IMR-90 (cell line): ENCODE measurements at regions not wholly inside any gene's neighbourhood (a gene's known extent, or its start where the extent isn't known, plus 50 kb on each side); places are given as distances from the start of the nearest gene placed in this dataset.

Source experiments
- ATAC-seq: fragments of 200-7000 bp; cut with Tn5 transposase; 2 replicates; pipeline ENCODE4 v1.9.1; 2020; ENCODE audit warnings: low read depth, mild to moderate bottlenecking, moderate library complexity
- BruUV-seq: library from RNA; stranded (reverse); fragments of 400-500 nt; replicated peaks from 2 replicates; lab custom pipeline; 2021; lab: Mats Ljungman, UMichigan
- CTCF ChIA-PET: fragments of 300-600 bp; formaldehyde crosslinking; extraction: SDS; loops from one replicate; lab custom pipeline; 2021; ENCODE audit warnings: antibody characterized with exemption; lab: Yijun Ruan, JAX
- POLR2A ChIA-PET: fragments of 300-600 bp; sonication (Branson Sonifier 250); formaldehyde crosslinking; loops from one replicate; lab custom pipeline; 2022; ENCODE audit warnings: antibody characterized with exemption; ENCODE audit not compliant: unreplicated experiment; lab: Charles Lee
- DNase-seq: peaks from one replicate; pipeline ENCODE4 v3.0.0; 2013
- H2AFZ ChIP-seq: replicated peaks from 2 replicates; pipeline ENCODE3; 2013; ENCODE audit warnings: low read length, mild to moderate bottlenecking; ENCODE audit not compliant: poor library complexity
- H2AK5ac ChIP-seq: 2 replicates; pipeline ENCODE4 v1.6.1; 2013; ENCODE audit warnings: low read depth, low read length, inconsistent platforms
- H2AK9ac ChIP-seq: replicated peaks from 2 replicates; pipeline ENCODE3; 2013; ENCODE audit warnings: mild to moderate bottlenecking, low read depth, low read length, moderate library complexity; ENCODE audit not compliant: poor library complexity
- H2BK120ac ChIP-seq: 2 replicates; pipeline ENCODE4 v1.6.1; 2013; ENCODE audit warnings: low read depth, low read length, inconsistent platforms
- H2BK15ac ChIP-seq: 3 replicates; pipeline ENCODE4 v1.6.1; 2013; ENCODE audit warnings: low read depth, low read length, inconsistent platforms
- H2BK20ac ChIP-seq: 2 replicates; pipeline ENCODE4 v1.6.1; 2013; ENCODE audit warnings: low read depth, mild to moderate bottlenecking, inconsistent platforms, low read length, moderate library complexity
- H2BK5ac ChIP-seq: 2 replicates; pipeline ENCODE4 v1.6.1; 2013; ENCODE audit warnings: mild to moderate bottlenecking, low read depth, low read length, inconsistent platforms; ENCODE audit not compliant: poor library complexity, severe bottlenecking
- H3K14ac ChIP-seq: replicated peaks from 2 replicates; pipeline ENCODE4 v1.6.1; 2013; ENCODE audit warnings: low read depth, low read length, inconsistent platforms
- H3K18ac ChIP-seq: 2 replicates; pipeline ENCODE4 v1.6.1; 2013; ENCODE audit warnings: low read depth, low read length, control low read depth
- H3K23ac ChIP-seq: 2 replicates; pipeline ENCODE4 v1.6.1; 2013; ENCODE audit warnings: low read depth, low read length, inconsistent platforms
- H3K27ac ChIP-seq: 2 replicates; pipeline ENCODE4 v1.5.1; 2013; ENCODE audit warnings: mild to moderate bottlenecking, control low read depth, low read length; ENCODE audit not compliant: insufficient read depth
- H3K27me3 ChIP-seq: 2 replicates; pipeline ENCODE4 v1.6.1; 2013; ENCODE audit warnings: low read length; ENCODE audit not compliant: control insufficient read depth, insufficient read depth
- H3K36me3 ChIP-seq: 2 replicates; pipeline ENCODE4 v1.6.1; 2013; ENCODE audit warnings: low read length, mixed read lengths; ENCODE audit not compliant: control insufficient read depth, insufficient read depth
- H3K4ac ChIP-seq: 2 replicates; pipeline ENCODE4 v1.6.1; 2013; ENCODE audit warnings: low read depth, low read length, inconsistent platforms
- H3K4me1 ChIP-seq: 2 replicates; pipeline ENCODE4 v1.6.1; 2013; ENCODE audit warnings: low read length, mixed read lengths; ENCODE audit not compliant: control insufficient read depth, insufficient read depth
- H3K4me2 ChIP-seq: 2 replicates; pipeline ENCODE4 v1.6.1; 2013; ENCODE audit warnings: low read depth, mild to moderate bottlenecking, control low read depth, low read length, moderate library complexity
- H3K4me3 ChIP-seq: 2 replicates; pipeline ENCODE4 v1.5.1; 2013; ENCODE audit warnings: low read depth, mild to moderate bottlenecking, control low read depth, low read length, moderate library complexity; ENCODE audit not compliant: insufficient read depth
- H3K56ac ChIP-seq: 2 replicates; pipeline ENCODE4 v1.6.1; 2013; ENCODE audit warnings: low read length, inconsistent platforms; ENCODE audit not compliant: insufficient read depth; ENCODE audit errors: extremely low read depth
- H3K79me1 ChIP-seq, 2 experiments: 2 replicates each; pipeline ENCODE4 v1.6.1; 2013; ENCODE audit warnings: low read length in 2 of 2, inconsistent platforms in 1 of 2, low read depth in 1 of 2
- H3K9ac ChIP-seq: 2 replicates; pipeline ENCODE4 v1.6.1; 2013; ENCODE audit warnings: low read depth, low read length, control low read depth
- H3K9me1 ChIP-seq: 2 replicates; pipeline ENCODE4 v1.6.1; 2013; ENCODE audit warnings: low read length, inconsistent platforms; ENCODE audit not compliant: insufficient read depth
- H3K9me3 ChIP-seq: 2 replicates; pipeline ENCODE4 v1.6.1; 2013; ENCODE audit warnings: low read length; ENCODE audit not compliant: control insufficient read depth, insufficient read depth
- H4K20me1 ChIP-seq: 2 replicates; pipeline ENCODE4 v1.6.1; 2013; ENCODE audit warnings: low read length, inconsistent platforms; ENCODE audit not compliant: insufficient read depth
- H4K5ac ChIP-seq: 2 replicates; pipeline ENCODE4 v1.6.1; 2013; ENCODE audit warnings: mild to moderate bottlenecking, low read depth, low read length, control low read depth
- H4K8ac ChIP-seq, 2 experiments: 2 replicates each; pipeline ENCODE4 v1.6.1; 2013; ENCODE audit warnings: low read depth in 2 of 2, low read length in 2 of 2, control low read depth in 1 of 2, inconsistent platforms in 1 of 2
- H4K91ac ChIP-seq: 2 replicates; pipeline ENCODE4 v1.6.1; 2013; ENCODE audit warnings: low read depth, low read length, inconsistent platforms; ENCODE audit not compliant: insufficient read depth
- BHLHE40 ChIP-seq: fragments of 150-350 bp; IDR thresholded peaks from 2 replicates; pipeline ENCODE4 v1.6.1; 2016; ENCODE audit warnings: mild to moderate bottlenecking, low read depth, low read length
- CTCF ChIP-seq: conservative IDR thresholded peaks from 2 replicates; pipeline ENCODE4 v1.5.1; 2012; ENCODE audit warnings: mild to moderate bottlenecking, low read depth, low read length, improper control_type of control experiment
- FOS ChIP-seq: fragments of 150-350 bp; IDR thresholded peaks from 2 replicates; pipeline ENCODE4 v1.6.1; 2016; ENCODE audit warnings: low read depth, low read length
- MAFK ChIP-seq: IDR thresholded peaks from 2 replicates; pipeline ENCODE4 v1.6.1; 2012; ENCODE audit warnings: low read depth, low read length, improper control_type of control experiment
- MXI1 ChIP-seq: IDR thresholded peaks from 2 replicates; pipeline ENCODE4 v1.6.1; 2012; ENCODE audit warnings: low read depth, mild to moderate bottlenecking, low read length, moderate library complexity, borderline replicate concordance
- NFE2L2 ChIP-seq: fragments of 150-350 bp; IDR thresholded peaks from 2 replicates; pipeline ENCODE4 v1.6.1; 2016; ENCODE audit warnings: low read depth, mild to moderate bottlenecking, low read length
- RAD21 ChIP-seq: IDR thresholded peaks from 2 replicates; pipeline ENCODE4 v1.6.1; 2012; ENCODE audit warnings: low read length, improper control_type of control experiment
- RCOR1 ChIP-seq: IDR thresholded peaks from 2 replicates; pipeline ENCODE4 v1.6.1; 2012; ENCODE audit warnings: mild to moderate bottlenecking, low read length, improper control_type of control experiment; ENCODE audit not compliant: insufficient replicate concordance
- RFX5 ChIP-seq: IDR thresholded peaks from 2 replicates; pipeline ENCODE4 v1.8.0; 2012; ENCODE audit warnings: low read depth, mild to moderate bottlenecking, low read length, moderate library complexity
- SMC3 ChIP-seq: fragments of 150-350 bp; IDR thresholded peaks from 2 replicates; pipeline ENCODE4 v1.6.1; 2016; ENCODE audit warnings: low read depth, mild to moderate bottlenecking, antibody characterized with exemption, low read length, moderate library complexity
- USF2 ChIP-seq: fragments of 150-350 bp; IDR thresholded peaks from 2 replicates; pipeline ENCODE4 v1.6.1; 2017; ENCODE audit warnings: mild to moderate bottlenecking, antibody characterized with exemption, low read length, low read depth
- WGBS, 2 experiments: methylation state at CpG; one replicate each; pipeline versions ENCODE4 v1.1.5 to v1.1.7; 2013; ENCODE audit warnings: missing lambda C conversion rate in 2 of 2; ENCODE audit not compliant: insufficient read length in 1 of 2; ENCODE audit errors: extremely low coverage in 2 of 2; 5-methylcytosine and 5-hydroxymethylcytosine counted together
- dilution Hi-C: fragments of 300-500 bp; cut with HindIII; formaldehyde crosslinking; loops from one replicate; pipeline ENCODE4 v1.14.3; 2018; ENCODE audit warnings: low sequenced_read_pairs; ENCODE audit not compliant: unreplicated experiment
- in situ Hi-C: fragments of 300-500 bp; cut with MboI; formaldehyde crosslinking; loops from 3 replicates; pipeline ENCODE4 v1.14.3; 2019; ENCODE audit warnings: low sequenced_read_pairs, inconsistent platforms, mixed read lengths
- intact Hi-C: fragments of 100-400 bp; cut with micrococcal nuclease; formaldehyde crosslinking; loops from 2 replicates; pipeline ENCODE4 v1.10.0; 2022
- TF ChIP-seq, protein P1 (sequence below): fragments of 150-350 bp; IDR thresholded peaks from 2 replicates; pipeline ENCODE4 v1.6.1; 2016; ENCODE audit warnings: low read depth, mild to moderate bottlenecking, low read length, moderate library complexity, borderline replicate concordance

GRCh38 chr1:90616395-90616794, 100.7 kb downstream of the BARHL2 start:
- Histone ChIP-seq H3K4me2 (no peak overlapping the region), H3K4ac (no peak overlapping the region), H2BK15ac (no peak overlapping the region), H2AK5ac (no peak overlapping the region), H2AK9ac (no peak overlapping the region), H3K9ac (no peak overlapping the region), H3K4me1 (no peaks in the 10 kb centered on the region), H4K5ac (no peak overlapping the region), H3K18ac (no peak overlapping the region), H3K14ac (no peak overlapping the region), H3K56ac (no peak overlapping the region), H3K27me3 (no peaks in the 10 kb centered on the region), H3K9me1 (no peaks in the 10 kb centered on the region), H2BK5ac (no peak overlapping the region), H2BK120ac (no peak overlapping the region), H4K91ac (no peak overlapping the region), H2AFZ (no peak overlapping the region), H4K20me1 (no peaks in the 10 kb centered on the region), H3K36me3 (no peaks in the 10 kb centered on the region), H2BK20ac (no peak overlapping the region), H3K9me3 (no peaks in the 10 kb centered on the region), H3K23ac (no peak overlapping the region), H3K4me3 (no peak overlapping the region), H3K79me1 (no peaks in the 10 kb centered on the region), H4K8ac (no peak overlapping the region), H3K27ac (no peak overlapping the region)
- in situ Hi-C loops (no loop called here), intact Hi-C loops (no loop called here), dilution Hi-C loops (no loop called here)
- no peak for TF ChIP-seq USF2
- TF ChIP-seq, protein P1, sequence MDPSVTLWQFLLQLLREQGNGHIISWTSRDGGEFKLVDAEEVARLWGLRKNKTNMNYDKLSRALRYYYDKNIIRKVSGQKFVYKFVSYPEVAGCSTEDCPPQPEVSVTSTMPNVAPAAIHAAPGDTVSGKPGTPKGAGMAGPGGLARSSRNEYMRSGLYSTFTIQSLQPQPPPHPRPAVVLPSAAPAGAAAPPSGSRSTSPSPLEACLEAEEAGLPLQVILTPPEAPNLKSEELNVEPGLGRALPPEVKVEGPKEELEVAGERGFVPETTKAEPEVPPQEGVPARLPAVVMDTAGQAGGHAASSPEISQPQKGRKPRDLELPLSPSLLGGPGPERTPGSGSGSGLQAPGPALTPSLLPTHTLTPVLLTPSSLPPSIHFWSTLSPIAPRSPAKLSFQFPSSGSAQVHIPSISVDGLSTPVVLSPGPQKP = no peak
- TF ChIP-seq RAD21 = no peak
- TF ChIP-seq FOS = no peak
- TF ChIP-seq MAFK = no peak
- no peak for TF ChIP-seq RFX5
- TF ChIP-seq NFE2L2 = no peak
- TF ChIP-seq RCOR1 = no peak
- TF ChIP-seq BHLHE40 = no peak
- TF ChIP-seq CTCF = 0 out of 2 replicates have a peak, but pooled peaks have one; percentile 17
- TF ChIP-seq SMC3 = 0 out of 2 replicates have a peak, but pooled peaks have one; percentile 7
- no peak for TF ChIP-seq MXI1
- ATAC-seq (no peak), DNase-seq (no peak)
- ChIA-PET POLR2A (no interaction called here), CTCF (interaction anchor here (1.5 kb wide), 1 partner anchor 554 kb away, joined by 3 read pairs; no protein-coding TSS in a partner anchor)
- BruUV-seq = no TSS peak
- WGBS, 2 experiments = no CpG with 5 or more reads among the region's 4 CpGs
